OCI-LY1 (cell line): ENCODE measurements at regions not wholly inside any gene's neighbourhood (a gene's known extent, or its start where the extent isn't known, plus 50 kb on each side); places are given as distances from the start of the nearest gene placed in this dataset.

Experiments used
- H2AFZ ChIP-seq: fragments of 200-600 bp; sonication (generic), shearing (Covaris generic); 2 replicates; pipeline ENCODE4 v1.6.0; 2014; ENCODE audit warnings: antibody characterized with exemption, mild to moderate bottlenecking, low read length
- H3F3A ChIP-seq: fragments of 200-600 bp; sonication (generic), shearing (Covaris generic); 2 replicates; pipeline ENCODE4 v1.6.0; 2014; ENCODE audit warnings: mild to moderate bottlenecking, antibody characterized with exemption, low read length, moderate library complexity; ENCODE audit not compliant: insufficient read depth
- H3K27ac ChIP-seq: fragments of 200-600 bp; sonication (generic); 2 replicates; pipeline ENCODE4 v1.5.1; 2014; ENCODE audit warnings: low read length, mixed run types, mild to moderate bottlenecking, low read depth; ENCODE audit not compliant: poor library complexity, severe bottlenecking
- H3K27me3 ChIP-seq: fragments of 200-600 bp; sonication (generic); 2 replicates; pipeline ENCODE4 v1.6.0; 2014; ENCODE audit warnings: antibody characterized with exemption, mild to moderate bottlenecking, low read length, moderate library complexity; ENCODE audit not compliant: insufficient read depth
- H3K36me3 ChIP-seq: fragments of 200-600 bp; sonication (generic); 2 replicates; pipeline ENCODE4 v1.6.1; 2014; ENCODE audit warnings: mild to moderate bottlenecking, antibody characterized with exemption, low read length, moderate library complexity, mixed read lengths; ENCODE audit not compliant: insufficient read depth
- H3K4me1 ChIP-seq: fragments of 200-600 bp; sonication (generic); 2 replicates; pipeline ENCODE4 v1.5.1; 2014; ENCODE audit warnings: mild to moderate bottlenecking, low read length, moderate library complexity; ENCODE audit not compliant: insufficient read depth, severe bottlenecking
- H3K4me2 ChIP-seq: fragments of 200-600 bp; sonication (generic), shearing (Covaris generic); 2 replicates; pipeline ENCODE4 v1.6.1; 2014; ENCODE audit warnings: low read length
- H3K4me3 ChIP-seq: fragments of 200-600 bp; sonication (generic); 2 replicates; pipeline ENCODE4 v1.5.1; 2014; ENCODE audit warnings: low read length, low read depth, mild to moderate bottlenecking, mixed read lengths; ENCODE audit not compliant: poor library complexity, severe bottlenecking
- H3K79me2 ChIP-seq: fragments of 200-600 bp; shearing (Covaris generic); 2 replicates; pipeline ENCODE4 v1.6.1; 2016; ENCODE audit warnings: mixed run types, low read length, mixed read lengths; ENCODE audit not compliant: insufficient read depth
- H3K9ac ChIP-seq: fragments of 200-600 bp; sonication (generic), shearing (Covaris generic); 2 replicates; pipeline ENCODE4 v1.6.1; 2014; ENCODE audit warnings: mild to moderate bottlenecking, low read length, mixed read lengths
- H3K9me2 ChIP-seq: fragments of 200-600 bp; sonication (generic), shearing (Covaris generic); 2 replicates; pipeline ENCODE4 v1.6.1; 2014; ENCODE audit warnings: low read depth, mild to moderate bottlenecking, low read length, mixed read lengths
- H3K9me3 ChIP-seq: fragments of 200-600 bp; shearing (Covaris generic); 2 replicates; pipeline ENCODE4 v1.6.1; 2014; ENCODE audit warnings: low read length, mixed read lengths
- H4K20me1 ChIP-seq: fragments of 200-600 bp; sonication (generic), shearing (Covaris generic); 2 replicates; pipeline ENCODE4 v1.6.0; 2016; ENCODE audit warnings: mild to moderate bottlenecking, low read length; ENCODE audit not compliant: insufficient read depth
- CTCF ChIP-seq: fragments of 200-600 bp; sonication (generic), shearing (Covaris generic); IDR thresholded peaks from 2 replicates; pipeline ENCODE4 v1.5.1; 2017; ENCODE audit warnings: mild to moderate bottlenecking, antibody characterized with exemption, low read length, moderate library complexity, mixed read lengths
- EZH2 ChIP-seq: fragments of 200-600 bp; sonication (generic), shearing (Covaris generic); IDR thresholded peaks from 2 replicates; pipeline ENCODE4 v1.8.0; 2017; ENCODE audit warnings: borderline replicate concordance, mixed run types, mild to moderate bottlenecking, antibody characterized with exemption, low read length, moderate library complexity, mixed read lengths

DNA sequence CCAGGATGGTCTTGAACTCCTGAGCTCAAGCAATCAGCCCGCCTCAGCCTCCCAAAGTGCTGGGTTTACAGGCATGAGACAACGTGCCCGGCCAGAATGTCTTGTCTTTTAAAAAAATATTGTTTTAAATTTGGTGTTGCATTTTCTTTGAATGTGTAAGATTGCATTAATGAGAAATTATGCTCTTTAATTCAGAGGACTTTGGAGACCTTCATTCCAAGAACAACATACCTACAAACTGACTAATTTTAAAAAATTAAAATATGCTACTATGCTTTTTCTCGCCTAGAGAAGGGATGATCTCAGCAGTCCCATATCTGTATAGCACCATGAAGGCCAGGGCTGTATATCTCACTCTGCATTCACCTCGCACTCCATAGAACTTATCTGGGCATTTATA lies 204.3 kb upstream of the SLC7A11 start:
- no peaks in the 10 kb centered on the region for H3K4me1 ChIP-seq
- H2AFZ ChIP-seq: no peak overlapping the region
- no peak overlapping the region for H3K27ac ChIP-seq
- no peaks in the 10 kb centered on the region for H3K36me3 ChIP-seq
- no peak overlapping the region for H3K9ac ChIP-seq
- TF ChIP-seq EZH2 (no peak), CTCF (no peak)
- H3F3A ChIP-seq: no peaks in the 10 kb centered on the region
- no peaks in the 10 kb centered on the region for H3K27me3 ChIP-seq
- H4K20me1 ChIP-seq: no peaks in the 10 kb centered on the region
- H3K4me3 ChIP-seq: no peak overlapping the region
- H3K4me2 ChIP-seq: no peak overlapping the region
- H3K79me2 ChIP-seq: no peaks in the 10 kb centered on the region
- no peaks in the 10 kb centered on the region for H3K9me2 ChIP-seq
- no peaks in the 10 kb centered on the region for H3K9me3 ChIP-seq

- Histone ChIP-seq H3K4me2 (no peak overlapping the region), H3K4me1 (no peaks in the 10 kb centered on the region), H2AFZ (no peak overlapping the region), H3K36me3 (no peaks in the 10 kb centered on the region), H3K79me2 (no peaks in the 10 kb centered on the region), H3K9ac (no peak overlapping the region), H3F3A (no peaks in the 10 kb centered on the region), H3K4me3 (no peak overlapping the region), H3K9me3 (no peaks in the 10 kb centered on the region), H3K9me2 (no peaks in the 10 kb centered on the region), H3K27ac (no peak overlapping the region), H4K20me1 (no peaks in the 10 kb centered on the region), H3K27me3 (no peaks in the 10 kb centered on the region)
- TF ChIP-seq EZH2 (no peak), CTCF (no peak)
Measured at GRCh38 chr4:138445098-138445497, 202.9 kb upstream of the SLC7A11 start.

GRCh38 chr4:138444260-138444659 lies 202.1 kb upstream of the SLC7A11 start:
- H3K79me2 ChIP-seq: no peaks in the 10 kb centered on the region
- no peaks in the 10 kb centered on the region for H3K9me2 ChIP-seq
- H3K9me3 ChIP-seq: no peaks in the 10 kb centered on the region
- H2AFZ ChIP-seq: no peak overlapping the region
- H3K4me1 ChIP-seq: no peaks in the 10 kb centered on the region
- TF ChIP-seq CTCF (no peak), EZH2 (no peak)
- H3F3A ChIP-seq: no peaks in the 10 kb centered on the region
- H3K4me2 ChIP-seq: no peak overlapping the region
- no peak overlapping the region for H3K4me3 ChIP-seq
- H4K20me1 ChIP-seq: no peaks in the 10 kb centered on the region
- no peaks in the 10 kb centered on the region for H3K36me3 ChIP-seq
- no peak overlapping the region for H3K9ac ChIP-seq
- no peaks in the 10 kb centered on the region for H3K27me3 ChIP-seq
- no peak overlapping the region for H3K27ac ChIP-seq
